Sigmoid colon (tissue), 6 donors: ENCODE measurements at regions not wholly inside any gene's neighbourhood (a gene's known extent, or its start where the extent isn't known, plus 50 kb on each side); places are given as distances from the start of the nearest gene placed in this dataset.

Source experiments
- DNase-seq: peaks from one replicate; pipeline ENCODE4 v3.0.0-alpha.2; 2019
- H3K27ac ChIP-seq, 4 donors: fragments of 200-600 bp; sonication (generic); one replicate each; pipeline ENCODE4 v1.5.1; 2016 to 2019; ENCODE audit warnings: mild to moderate bottlenecking in 1 of 4
- H3K27me3 ChIP-seq, 3 donors: fragments of 200-600 bp; sonication (generic); one replicate each; pipeline ENCODE4 v1.5.1; 2019; ENCODE audit warnings: mild to moderate bottlenecking in 1 of 3
- H3K36me3 ChIP-seq, 4 donors: fragments of 200-600 bp; sonication (generic); one replicate each; pipeline ENCODE4 v1.5.1; 2016 to 2019
- H3K4me1 ChIP-seq, 4 donors: fragments of 200-600 bp; sonication (generic); one replicate each; pipeline ENCODE4 v1.5.1; 2017 to 2019
- H3K4me3 ChIP-seq, 4 donors: fragments of 200-600 bp; sonication (generic); one replicate each; pipeline ENCODE4 v1.5.1; 2017 to 2019; ENCODE audit warnings: mild to moderate bottlenecking in 2 of 4, moderate library complexity in 1 of 4
- H3K9me3 ChIP-seq, 4 donors: fragments of 200-600 bp in 3 of 4; sonication (generic) in 3 of 4; one replicate each; pipeline versions ENCODE4 v1.5.1 to v1.6.1; 2013 to 2019
- EP300 ChIP-seq, 4 donors: sonication (generic); formaldehyde crosslinking; IDR thresholded peaks; one replicate each; pipeline ENCODE4 v1.6.1; 2017; ENCODE audit warnings: antibody characterized with exemption in 4 of 4
- POLR2A ChIP-seq, 2 donors: fragments of 450-650 bp; IDR thresholded peaks; one replicate each; pipeline ENCODE4 v1.6.1; 2016; ENCODE audit warnings: antibody characterized with exemption in 2 of 2, mild to moderate bottlenecking in 2 of 2, moderate library complexity in 2 of 2
- POLR2AphosphoS5 ChIP-seq, 4 donors: sonication (generic); formaldehyde crosslinking; IDR thresholded peaks; one replicate each; pipeline ENCODE4 v1.6.1; 2017; ENCODE audit warnings: antibody characterized with exemption in 4 of 4
- WGBS, 2 donors: extraction: QIAGEN DNeasy Blood & Tissue Kit; methylation state at CpG; one replicate each; pipeline ENCODE4 v1.1.7; 2013; 5-methylcytosine and 5-hydroxymethylcytosine counted together
- intact Hi-C: fragments of 100-400 bp; cut with DNase I; formaldehyde crosslinking; loops from one replicate; pipeline ENCODE4 v1.15.1; 2023
- TF ChIP-seq, protein P1 (sequence below), 4 experiments: fragments of 450-650 bp in 3 of 4; fragments of 200-600 bp in 1 of 4; IDR thresholded peaks; one replicate each; pipeline ENCODE4 v1.5.1; 2016 to 2019; ENCODE audit warnings: antibody characterized with exemption in 4 of 4, mild to moderate bottlenecking in 3 of 4, moderate library complexity in 2 of 4
- donor health status: healthy with polysubstance abuse.
- donor health status: healthy.

DNA sequence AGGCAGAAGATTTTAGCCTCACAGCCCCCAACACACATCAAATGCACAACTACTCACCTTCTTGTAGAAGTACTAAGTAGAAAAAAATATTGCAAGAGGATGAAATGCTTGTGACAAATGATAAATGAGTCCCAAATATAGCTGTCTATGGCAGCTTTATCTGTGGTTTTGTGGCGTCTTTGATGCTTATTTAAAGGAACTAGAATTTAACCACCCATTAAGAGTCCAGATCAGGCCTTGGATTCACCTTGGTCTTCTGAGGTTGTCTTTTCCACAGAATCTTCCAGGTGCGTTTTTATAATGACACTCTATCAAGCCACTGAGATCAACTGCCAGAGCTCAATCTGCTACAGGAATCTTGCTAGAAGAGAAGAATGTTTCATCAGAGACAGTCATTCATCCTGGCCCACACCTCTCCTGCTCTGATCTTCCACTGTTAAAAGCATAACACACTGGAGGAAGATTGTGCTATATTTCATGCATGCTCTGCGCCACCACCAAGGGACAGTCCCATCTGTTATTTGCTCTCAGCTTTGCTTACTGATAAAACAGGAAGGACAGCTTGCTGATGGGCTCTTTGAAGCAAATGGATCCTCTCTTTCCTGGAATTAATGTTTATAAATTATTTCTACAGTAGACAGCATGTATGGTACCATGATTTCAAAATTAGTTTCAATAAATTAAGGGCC is 144.1 kb downstream of the SLC7A11 start:
- Histone ChIP-seq H3K4me1 (no peaks in the 10 kb centered on the region), H3K36me3 (no peaks in the 10 kb centered on the region), H3K4me3 (no peak overlapping the region), H3K27ac (no peak overlapping the region), H3K9me3 (no peaks in the 10 kb centered on the region), H3K27me3 (no peaks in the 10 kb centered on the region)
- TF ChIP-seq POLR2A (IDR thresholded peaks at IDR 0.05), result no peak
- TF ChIP-seq POLR2AphosphoS5 (IDR thresholded peaks at IDR 0.05), result no peak
- no peak for TF ChIP-seq EP300 (IDR thresholded peaks at IDR 0.05)
- TF ChIP-seq, protein P1, sequence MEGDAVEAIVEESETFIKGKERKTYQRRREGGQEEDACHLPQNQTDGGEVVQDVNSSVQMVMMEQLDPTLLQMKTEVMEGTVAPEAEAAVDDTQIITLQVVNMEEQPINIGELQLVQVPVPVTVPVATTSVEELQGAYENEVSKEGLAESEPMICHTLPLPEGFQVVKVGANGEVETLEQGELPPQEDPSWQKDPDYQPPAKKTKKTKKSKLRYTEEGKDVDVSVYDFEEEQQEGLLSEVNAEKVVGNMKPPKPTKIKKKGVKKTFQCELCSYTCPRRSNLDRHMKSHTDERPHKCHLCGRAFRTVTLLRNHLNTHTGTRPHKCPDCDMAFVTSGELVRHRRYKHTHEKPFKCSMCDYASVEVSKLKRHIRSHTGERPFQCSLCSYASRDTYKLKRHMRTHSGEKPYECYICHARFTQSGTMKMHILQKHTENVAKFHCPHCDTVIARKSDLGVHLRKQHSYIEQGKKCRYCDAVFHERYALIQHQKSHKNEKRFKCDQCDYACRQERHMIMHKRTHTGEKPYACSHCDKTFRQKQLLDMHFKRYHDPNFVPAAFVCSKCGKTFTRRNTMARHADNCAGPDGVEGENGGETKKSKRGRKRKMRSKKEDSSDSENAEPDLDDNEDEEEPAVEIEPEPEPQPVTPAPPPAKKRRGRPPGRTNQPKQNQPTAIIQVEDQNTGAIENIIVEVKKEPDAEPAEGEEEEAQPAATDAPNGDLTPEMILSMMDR (IDR thresholded peaks at IDR 0.05), result no peak
- intact Hi-C loops, result no loop called here
- 62 to 63% methylated on average over 3 of the region's 3 CpGs for WGBS, 2 donors
- DNase-seq, result no peak

DNA sequence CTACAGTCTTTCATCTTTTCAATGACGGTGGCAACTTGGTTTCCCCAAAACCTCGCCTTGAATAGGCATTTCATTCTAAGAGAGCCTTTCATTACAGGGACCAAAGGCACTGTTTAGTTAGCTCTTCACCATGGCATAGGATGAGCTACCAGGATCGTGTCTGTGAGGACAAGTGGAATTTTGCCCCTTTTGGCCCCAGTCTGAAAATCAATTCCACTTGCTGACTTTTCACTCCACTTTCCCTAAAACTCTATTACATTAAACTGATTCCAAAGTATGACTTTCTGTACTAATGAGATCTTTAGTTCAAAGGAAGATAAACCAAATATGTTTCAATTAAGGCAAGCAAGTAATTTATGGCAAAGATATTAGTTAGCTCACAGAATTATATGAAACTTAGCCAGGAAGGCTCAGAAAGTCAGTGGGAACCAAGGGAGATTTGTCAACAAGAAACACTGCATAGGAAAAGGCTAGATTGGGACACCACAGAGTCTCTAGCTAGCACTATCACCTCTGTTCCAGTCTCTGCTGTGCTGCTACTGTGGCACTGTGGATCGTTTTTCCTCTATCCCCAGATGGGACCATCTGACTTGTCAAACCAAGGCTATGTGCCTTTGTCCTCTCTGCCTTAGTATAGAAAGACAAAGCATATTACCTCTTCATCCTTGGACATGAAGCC is 145.6 kb downstream of the SLC7A11 start:
- DNase-seq, result no peak
- 86 to 89% methylated on average over 4 of the region's 4 CpGs for WGBS, 2 donors
- Histone ChIP-seq H3K36me3 (no peaks in the 10 kb centered on the region), H3K4me3 (no peak overlapping the region), H3K27ac (no peak overlapping the region), H3K27me3 (no peaks in the 10 kb centered on the region), H3K9me3 (no peaks in the 10 kb centered on the region), H3K4me1 (no peaks in the 10 kb centered on the region)
- intact Hi-C loops, result no loop called here
- no peak for TF ChIP-seq EP300 (IDR thresholded peaks at IDR 0.05)
- no peak for TF ChIP-seq POLR2A (IDR thresholded peaks at IDR 0.05)
- no peak for TF ChIP-seq POLR2AphosphoS5 (IDR thresholded peaks at IDR 0.05)

DNA sequence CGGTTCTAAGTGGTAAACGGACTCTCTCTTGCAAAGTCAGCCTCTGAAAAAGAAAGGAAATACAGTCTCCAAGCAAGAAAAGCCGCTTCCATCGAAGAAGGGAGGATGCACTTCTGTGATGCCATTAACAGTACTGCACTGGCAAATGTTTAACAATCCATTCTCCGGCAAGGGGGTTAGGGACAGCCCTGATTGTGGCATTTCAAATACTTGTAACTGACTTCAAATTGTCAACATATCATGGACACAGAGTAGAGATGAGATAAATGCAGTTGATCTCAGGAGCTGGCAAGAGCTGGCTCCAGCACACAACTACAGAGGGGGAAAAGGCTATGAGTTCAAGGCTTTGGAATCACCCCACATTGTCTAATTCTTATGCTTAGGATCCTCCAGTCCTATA is 146.8 kb downstream of the SLC7A11 start:
- Histone ChIP-seq H3K4me1 (no peaks in the 10 kb centered on the region), H3K27ac (no peak overlapping the region), H3K4me3 (no peak overlapping the region), H3K27me3 (no peaks in the 10 kb centered on the region), H3K36me3 (no peaks in the 10 kb centered on the region), H3K9me3 (no peaks in the 10 kb centered on the region)
- 82 to 85% methylated on average over 5 of the region's 5 CpGs for WGBS, 2 donors
- intact Hi-C loops, result no loop called here
- TF ChIP-seq POLR2AphosphoS5 (IDR thresholded peaks at IDR 0.05) (no peak), POLR2A (IDR thresholded peaks at IDR 0.05) (no peak)
- TF ChIP-seq, protein P1 (IDR thresholded peaks at IDR 0.05), result no peak
- DNase-seq, result no peak

DNA sequence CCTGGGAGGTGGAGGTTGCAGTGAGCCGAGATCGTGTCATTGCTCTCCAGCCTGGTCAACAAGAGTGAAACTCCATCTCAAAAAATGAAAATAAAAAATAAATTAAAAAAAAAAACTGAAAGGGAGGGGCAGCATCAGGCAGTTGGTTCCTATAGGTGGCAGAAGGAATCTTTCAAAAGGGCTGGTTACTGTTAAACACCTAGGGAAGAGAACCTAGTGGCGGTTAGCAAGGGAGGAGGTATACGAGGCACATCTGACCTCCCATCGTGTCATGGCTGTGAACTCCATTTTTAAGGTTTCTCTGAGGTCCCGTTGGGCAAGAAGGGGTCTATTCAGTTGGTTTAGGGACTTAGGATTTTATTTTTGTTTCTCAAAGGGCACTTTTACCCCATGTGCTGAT is 150.1 kb downstream of the SLC7A11 start:
- WGBS, 2 donors, result 93 to 95% methylated on average over 6 of the region's 6 CpGs
- TF ChIP-seq, protein P1 (IDR thresholded peaks at IDR 0.05), result no peak
- TF ChIP-seq EP300 (IDR thresholded peaks at IDR 0.05) (no peak), POLR2A (IDR thresholded peaks at IDR 0.05) (no peak), POLR2AphosphoS5 (IDR thresholded peaks at IDR 0.05) (no peak)
- H3K27me3 ChIP-seq, result no peaks in the 10 kb centered on the region

DNA sequence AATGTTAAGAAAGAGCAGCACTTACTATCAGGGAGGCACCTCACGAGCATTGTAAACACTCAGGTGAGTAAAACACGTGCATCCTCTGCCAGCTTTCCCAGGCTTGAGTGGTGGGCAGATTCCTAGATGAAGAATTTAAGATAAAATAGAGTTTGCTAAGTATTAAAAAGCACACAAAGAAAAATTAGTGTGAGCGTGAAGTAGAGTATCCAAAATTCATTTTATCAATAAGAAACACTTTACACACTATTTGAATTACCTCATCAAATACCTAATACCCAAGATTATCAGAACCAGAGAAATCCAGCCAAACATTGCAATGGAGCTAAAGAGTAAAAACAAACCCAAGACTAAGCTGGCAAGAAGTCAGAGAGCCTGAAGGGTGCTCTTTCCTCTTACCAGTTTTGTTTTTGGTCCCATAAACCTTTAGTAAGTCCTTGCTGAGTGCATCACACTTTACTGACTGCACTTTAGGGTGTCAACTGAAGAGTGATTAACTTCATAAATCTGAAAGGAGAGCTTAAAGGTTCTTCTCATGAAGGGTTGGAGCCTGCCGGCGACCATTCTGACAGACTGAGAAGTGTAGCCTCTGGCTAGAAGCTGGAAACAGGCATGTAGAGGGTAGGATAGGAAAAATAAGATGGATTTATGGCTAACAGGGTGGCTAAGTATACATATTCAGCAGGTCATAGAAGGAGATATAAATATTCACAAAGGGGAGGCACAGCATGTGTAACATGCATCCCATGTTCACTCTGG is 151.1 kb downstream of the SLC7A11 start:
- Histone ChIP-seq H3K27me3 (no peaks in the 10 kb centered on the region), H3K9me3 (no peaks in the 10 kb centered on the region), H3K4me3 (no peak overlapping the region), H3K27ac (no peak overlapping the region), H3K36me3 (no peaks in the 10 kb centered on the region), H3K4me1 (peaks cover 0 to 20% (median 15%) of the 10 kb centered on the region in 4 donors)
- TF ChIP-seq POLR2AphosphoS5 (IDR thresholded peaks at IDR 0.05), result no peak
- TF ChIP-seq EP300 (IDR thresholded peaks at IDR 0.05), result no peak
- TF ChIP-seq POLR2A (IDR thresholded peaks at IDR 0.05), result no peak
- TF ChIP-seq, protein P1 (IDR thresholded peaks at IDR 0.05), result no peak
- WGBS, 2 donors, result 55 to 62% methylated on average over 5 of the region's 5 CpGs
- no peak for DNase-seq
- intact Hi-C loops, result loop anchor here (2.0 kb wide), 2 partner anchors 54 to 966 kb away; no protein-coding TSS in a partner anchor

More for the DNA sequence above, 150.1 kb downstream of the SLC7A11 start:
- intact Hi-C loops, result no loop called here
- H3K36me3 ChIP-seq, result no peaks in the 10 kb centered on the region
- DNase-seq, result no peak
- no peaks in the 10 kb centered on the region for H3K9me3 ChIP-seq
- H3K4me1 ChIP-seq, result peaks cover 0 to 10% (median 6%) of the 10 kb centered on the region in 4 donors
- no peak overlapping the region for H3K4me3 ChIP-seq
- H3K27ac ChIP-seq, result no peak overlapping the region
